ENCODE measurements at regions not wholly inside any gene's neighbourhood (a gene's known extent, or its start where the extent isn't known, plus 50 kb on each side); places are given as distances from the start of the nearest gene placed in this dataset.

GRCh38 chr13:107807306-107808073 is 407.8 kb downstream of the LIG4 start:
- DNase-seq (no peak), ATAC-seq (no peak)
- H3K36me3 ChIP-seq (ENCODE audit: control insufficient read depth, insufficient read depth, low read length) = no peaks in the 10 kb centered on the region
- no peak overlapping the region for H3K4me3 ChIP-seq (ENCODE audit: low read length)
- no peak overlapping the region for H3K27ac ChIP-seq (ENCODE audit: low read length)
- H3K27me3 ChIP-seq (ENCODE audit: control insufficient read depth, insufficient read depth, low read length) = no peaks in the 10 kb centered on the region
- Mint-ChIP-seq H3K27me3 (ENCODE audit: low read depth in 2 of 2) (no peaks in the 10 kb centered on the region), H3K27ac (no peak overlapping the region), H3K36me3 (no peaks in the 10 kb centered on the region), H3K4me3 (no peak overlapping the region), H3K9me3 (peaks cover 4 to 9% of the 10 kb centered on the region in 2 donors), H3K4me1 (no peaks in the 10 kb centered on the region)
- WGBS (ENCODE audit: insufficient coverage) = no CpG with 5 or more reads among the region's 3 CpGs
- TF ChIP-seq, protein P1, sequence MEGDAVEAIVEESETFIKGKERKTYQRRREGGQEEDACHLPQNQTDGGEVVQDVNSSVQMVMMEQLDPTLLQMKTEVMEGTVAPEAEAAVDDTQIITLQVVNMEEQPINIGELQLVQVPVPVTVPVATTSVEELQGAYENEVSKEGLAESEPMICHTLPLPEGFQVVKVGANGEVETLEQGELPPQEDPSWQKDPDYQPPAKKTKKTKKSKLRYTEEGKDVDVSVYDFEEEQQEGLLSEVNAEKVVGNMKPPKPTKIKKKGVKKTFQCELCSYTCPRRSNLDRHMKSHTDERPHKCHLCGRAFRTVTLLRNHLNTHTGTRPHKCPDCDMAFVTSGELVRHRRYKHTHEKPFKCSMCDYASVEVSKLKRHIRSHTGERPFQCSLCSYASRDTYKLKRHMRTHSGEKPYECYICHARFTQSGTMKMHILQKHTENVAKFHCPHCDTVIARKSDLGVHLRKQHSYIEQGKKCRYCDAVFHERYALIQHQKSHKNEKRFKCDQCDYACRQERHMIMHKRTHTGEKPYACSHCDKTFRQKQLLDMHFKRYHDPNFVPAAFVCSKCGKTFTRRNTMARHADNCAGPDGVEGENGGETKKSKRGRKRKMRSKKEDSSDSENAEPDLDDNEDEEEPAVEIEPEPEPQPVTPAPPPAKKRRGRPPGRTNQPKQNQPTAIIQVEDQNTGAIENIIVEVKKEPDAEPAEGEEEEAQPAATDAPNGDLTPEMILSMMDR (IDR thresholded peaks at IDR 0.05) = no peak
- H3K4me1 ChIP-seq (ENCODE audit: control insufficient read depth, insufficient read depth, low read length) = no peaks in the 10 kb centered on the region
- H3K9me3 ChIP-seq (ENCODE audit: control insufficient read depth, insufficient read depth, low read length) = peaks cover 4% of the 10 kb centered on the region
- intact Hi-C loops (cut with micrococcal nuclease) = no loop called here

DNA sequence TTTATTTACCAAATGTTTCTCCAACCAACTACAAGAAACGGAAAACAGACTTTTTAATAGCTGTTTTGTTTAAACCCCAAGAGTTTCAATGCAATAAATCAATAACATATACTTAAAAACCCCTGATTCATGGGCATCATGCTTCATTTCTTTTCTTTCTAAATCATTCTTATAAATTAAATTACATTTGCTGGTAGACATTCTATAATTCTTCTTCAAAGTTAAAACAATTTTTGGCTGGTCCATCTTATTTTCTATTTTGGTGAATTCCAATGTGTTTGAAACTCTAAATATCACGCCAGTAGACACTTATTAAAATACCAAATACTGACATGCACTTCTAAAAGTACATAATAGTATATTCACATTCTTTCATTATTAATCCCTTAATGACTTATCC is 408.6 kb downstream of the LIG4 start:
- WGBS (ENCODE audit: insufficient coverage) = 75% methylated on average over 1 of the region's 2 CpGs
- TF ChIP-seq, protein P1 (IDR thresholded peaks at IDR 0.05) = no peak

DNA sequence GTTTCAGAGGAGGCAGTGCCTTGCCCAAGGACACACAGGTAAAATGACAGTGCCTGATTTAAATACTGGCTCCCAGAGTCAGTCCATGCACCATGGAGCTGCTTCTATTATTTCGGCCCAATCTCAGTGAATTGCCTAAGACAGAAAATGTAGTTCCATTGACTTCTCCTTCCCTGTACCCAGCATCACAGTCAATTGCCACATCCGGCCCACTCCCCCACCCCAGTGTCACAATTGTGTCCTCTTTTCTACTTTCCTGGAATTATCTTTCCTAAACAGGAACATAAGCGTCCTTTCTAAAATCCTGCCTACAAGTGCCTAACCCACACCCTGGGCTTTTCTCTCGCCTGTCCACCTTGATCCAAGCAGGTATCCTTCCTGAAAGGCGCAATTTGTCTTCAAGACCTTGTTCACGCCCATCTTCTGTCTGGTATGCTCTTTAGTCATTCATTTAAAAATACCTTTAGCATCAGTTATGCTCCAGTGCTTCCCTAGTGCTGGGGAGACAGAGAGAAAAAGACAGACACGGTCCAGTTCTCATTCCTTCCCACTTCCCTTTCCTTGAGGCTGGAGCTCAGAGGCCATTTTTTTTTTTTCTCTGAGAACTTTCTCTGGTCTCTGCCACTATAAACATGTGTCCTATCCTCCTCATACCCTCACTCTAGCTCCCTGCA is 411.4 kb downstream of the LIG4 start:
- intact Hi-C loops (cut with micrococcal nuclease) = no loop called here
- H3K4me3 Mint-ChIP-seq = no peak overlapping the region
- no peaks in the 10 kb centered on the region for H3K36me3 ChIP-seq (ENCODE audit: control insufficient read depth, insufficient read depth, low read length)
- ATAC-seq = no peak
- H3K27me3 Mint-ChIP-seq (ENCODE audit: low read depth in 2 of 2) = no peaks in the 10 kb centered on the region
- no peaks in the 10 kb centered on the region for H3K36me3 Mint-ChIP-seq
- peaks cover 4% of the 10 kb centered on the region for H3K9me3 ChIP-seq (ENCODE audit: control insufficient read depth, insufficient read depth, low read length)
- DNase-seq = no peak
- H3K27ac Mint-ChIP-seq = no peak overlapping the region
- 71% methylated on average over 7 of the region's 7 CpGs for WGBS (ENCODE audit: insufficient coverage)
- H3K27me3 ChIP-seq (ENCODE audit: control insufficient read depth, insufficient read depth, low read length) = no peaks in the 10 kb centered on the region
- no peaks in the 10 kb centered on the region for H3K4me1 Mint-ChIP-seq
- peaks cover 4 to 16% of the 10 kb centered on the region in 2 donors for H3K9me3 Mint-ChIP-seq
- TF ChIP-seq, protein P1 (IDR thresholded peaks at IDR 0.05) = no peak
- no peaks in the 10 kb centered on the region for H3K4me1 ChIP-seq (ENCODE audit: control insufficient read depth, insufficient read depth, low read length)
- no peak overlapping the region for H3K4me3 ChIP-seq (ENCODE audit: low read length)
- no peak overlapping the region for H3K27ac ChIP-seq (ENCODE audit: low read length)

More for the DNA sequence above, 408.6 kb downstream of the LIG4 start:
- no peak for DNase-seq
- Mint-ChIP-seq H3K4me1 (no peaks in the 10 kb centered on the region), H3K4me3 (no peak overlapping the region), H3K27ac (no peak overlapping the region), H3K36me3 (no peaks in the 10 kb centered on the region), H3K27me3 (ENCODE audit: low read depth in 2 of 2) (no peaks in the 10 kb centered on the region), H3K9me3 (peaks cover 4 to 10% of the 10 kb centered on the region in 2 donors)
- Histone ChIP-seq H3K27me3 (ENCODE audit: control insufficient read depth, insufficient read depth, low read length) (no peaks in the 10 kb centered on the region), H3K4me3 (ENCODE audit: low read length) (no peak overlapping the region), H3K4me1 (ENCODE audit: control insufficient read depth, insufficient read depth, low read length) (no peaks in the 10 kb centered on the region), H3K27ac (ENCODE audit: low read length) (no peak overlapping the region), H3K36me3 (ENCODE audit: control insufficient read depth, insufficient read depth, low read length) (no peaks in the 10 kb centered on the region), H3K9me3 (ENCODE audit: control insufficient read depth, insufficient read depth, low read length) (peaks cover 4% of the 10 kb centered on the region)
- ATAC-seq = no peak
- intact Hi-C loops (cut with micrococcal nuclease) = no loop called here

Data from natural killer cell (primary cell).